ENCODE measurements at regions not wholly inside any gene's neighbourhood (a gene's known extent, or its start where the extent isn't known, plus 50 kb on each side); places are given as distances from the start of the nearest gene placed in this dataset.

- DNase-seq (ENCODE audit: low read depth) = no peak
Measured at GRCh38 chr3:177673112-177673914, 476.0 kb upstream of the TBL1XR1 start.

GRCh38 chr3:177674186-177674585 is 476.9 kb upstream of the TBL1XR1 start:
- no peak for DNase-seq (ENCODE audit: low read depth)

GRCh38 chr3:177676148-177676547 is 478.9 kb upstream of the TBL1XR1 start:
- no peak for DNase-seq (ENCODE audit: low read depth)

- no peak for DNase-seq (ENCODE audit: low read depth)
Measured at GRCh38 chr3:177676947-177677587, 479.8 kb upstream of the TBL1XR1 start.

- DNase-seq (ENCODE audit: low read depth) = no peak
Measured at GRCh38 chr3:177679568-177680471, 482.5 kb upstream of the TBL1XR1 start.

GRCh38 chr3:177680472-177680821 is 483.2 kb upstream of the TBL1XR1 start:
- DNase-seq (ENCODE audit: low read depth) = no peak

- no peak for DNase-seq (ENCODE audit: low read depth)
Measured at GRCh38 chr3:177681156-177681555, 483.9 kb upstream of the TBL1XR1 start.

GRCh38 chr3:177681852-177682251 is 484.6 kb upstream of the TBL1XR1 start:
- no peak for DNase-seq (ENCODE audit: low read depth)

GRCh38 chr3:177683586-177683985 is 486.3 kb upstream of the TBL1XR1 start:
- no peak for DNase-seq (ENCODE audit: low read depth)

GRCh38 chr3:177686671-177687070 is 489.4 kb upstream of the TBL1XR1 start:
- DNase-seq (ENCODE audit: low read depth) = no peak

- no peak for DNase-seq (ENCODE audit: low read depth)
Measured at GRCh38 chr3:177687291-177687690, 490.0 kb upstream of the TBL1XR1 start.

GRCh38 chr3:177688152-177688551 is 490.9 kb upstream of the TBL1XR1 start:
- no peak for DNase-seq (ENCODE audit: low read depth)

- DNase-seq (ENCODE audit: low read depth) = no peak
Measured at GRCh38 chr3:177689077-177689476, 491.8 kb upstream of the TBL1XR1 start.

GRCh38 chr3:177689869-177690268 is 492.6 kb upstream of the TBL1XR1 start:
- DNase-seq (ENCODE audit: low read depth) = no peak

GRCh38 chr3:177690306-177690705 is 493.0 kb upstream of the TBL1XR1 start:
- DNase-seq (ENCODE audit: low read depth) = no peak

- no peak for DNase-seq (ENCODE audit: low read depth)
Measured at GRCh38 chr3:177692304-177692975, 495.2 kb upstream of the TBL1XR1 start.

- DNase-seq (ENCODE audit: low read depth) = no peak
Measured at GRCh38 chr3:177693616-177694264, 496.5 kb upstream of the TBL1XR1 start.

GRCh38 chr3:177694316-177694715 is 497.0 kb upstream of the TBL1XR1 start:
- DNase-seq (ENCODE audit: low read depth) = no peak

- no peak for DNase-seq (ENCODE audit: low read depth)
Measured at GRCh38 chr3:177694951-177695350, 497.7 kb upstream of the TBL1XR1 start.

GRCh38 chr3:177700117-177700516 is 502.8 kb upstream of the TBL1XR1 start:
- no peak for DNase-seq (ENCODE audit: low read depth)

GRCh38 chr3:177703788-177704187 is 506.5 kb upstream of the TBL1XR1 start:
- no peak for DNase-seq (ENCODE audit: low read depth)
